Stimulated activated naive CD8-positive, alpha-beta T cell treated with anti-CD3 and anti-CD28 coated beads, Interleukin-15, Interleukin-2, amounts not matched to agents 100 U/mL and 50 U/mL, for 24 hours (primary cell): ENCODE measurements at regions not wholly inside any gene's neighbourhood (a gene's known extent, or its start where the extent isn't known, plus 50 kb on each side); places are given as distances from the start of the nearest gene placed in this dataset.
A peak's percentile ranks its signal among the peaks of the same experiment; 100 is the strongest.

Source experiments
- ATAC-seq: fragments of 150-1000 bp; cut with Tn5 transposase; one replicate; pipeline ENCODE4 v1.10.0; 2021
- DNase-seq: peaks from one replicate; pipeline ENCODE4 v3.0.0; 2021

DNA sequence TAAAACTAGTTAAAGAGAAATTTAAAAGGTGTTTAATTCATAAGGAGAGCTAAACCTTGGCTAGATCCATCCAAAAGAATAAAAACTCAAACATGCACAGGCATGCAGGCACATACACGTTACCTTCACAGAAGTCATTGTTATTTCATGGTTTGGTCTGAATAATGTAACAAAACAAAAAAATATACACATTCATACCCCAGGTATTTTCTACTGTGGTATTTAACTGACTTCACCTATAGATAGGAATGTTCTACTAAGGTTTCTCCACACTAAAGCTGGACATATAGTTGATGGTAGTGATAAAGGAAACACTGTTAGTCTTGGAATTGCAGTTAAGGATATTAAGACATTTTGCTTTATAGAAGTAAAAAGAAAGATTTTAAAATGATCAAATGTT, 283.6 kb upstream of the PCDH10 start:
- DNase-seq, result no peak
- ATAC-seq, result no peak

DNA sequence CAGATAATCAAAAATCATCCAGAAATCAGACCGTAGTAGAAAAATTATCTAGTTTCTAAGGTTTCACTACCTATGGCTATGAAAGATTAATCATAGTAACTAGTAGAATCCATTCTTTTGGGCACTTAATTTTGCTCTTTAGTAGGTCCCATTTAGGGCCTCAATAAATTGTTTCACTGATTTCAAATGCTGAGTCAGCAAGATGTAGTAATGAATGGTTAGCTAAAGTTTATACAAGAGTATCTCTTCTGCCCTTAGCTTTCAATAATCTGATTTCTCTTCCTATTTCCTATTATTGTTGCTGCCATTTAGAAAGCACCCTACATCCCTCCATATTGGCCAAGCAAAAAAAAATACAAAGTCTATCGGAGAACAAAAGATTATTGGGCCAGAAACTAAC, 283.2 kb upstream of the PCDH10 start:
- DNase-seq, result no peak
- ATAC-seq, result no peak

DNA sequence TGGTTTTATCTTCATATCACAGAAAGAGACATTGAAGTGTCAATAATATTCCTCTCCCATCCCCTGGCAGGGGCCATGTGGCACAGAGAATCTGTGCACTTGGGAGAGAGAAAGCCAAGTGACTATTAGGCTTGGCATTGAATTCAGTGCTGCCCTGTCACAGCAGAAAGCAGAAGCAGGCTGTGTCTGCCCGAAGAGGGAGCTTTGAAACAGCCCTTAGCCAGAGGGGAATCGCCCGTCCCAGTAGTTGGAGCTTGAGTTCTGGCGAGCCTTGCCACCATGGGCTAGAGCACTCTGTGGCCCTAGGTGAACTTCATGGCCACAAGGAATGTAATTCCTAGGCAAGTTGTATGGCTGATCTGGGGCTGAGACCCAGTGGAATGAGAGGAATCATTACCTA, 282.5 kb upstream of the PCDH10 start:
- ATAC-seq, result no peak
- no peak for DNase-seq

DNA sequence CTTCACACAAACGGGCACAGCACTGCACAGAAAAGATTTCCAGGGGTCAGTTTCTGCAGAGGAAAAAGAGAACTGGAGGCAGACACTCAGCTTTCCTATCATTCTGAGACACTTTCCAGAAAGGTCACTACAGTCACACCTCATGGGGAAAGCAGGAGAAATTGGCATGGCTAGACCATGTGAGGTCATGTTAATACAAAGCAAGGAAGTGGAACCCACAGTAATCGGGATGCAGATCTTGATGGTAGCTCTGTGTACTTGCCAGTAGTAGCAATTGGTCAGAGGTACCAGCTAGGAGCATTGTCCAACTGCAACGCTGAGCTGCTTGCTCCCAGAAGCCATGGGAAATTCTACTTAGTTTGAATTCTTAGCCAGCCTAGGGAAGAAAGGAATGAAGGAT, 255.3 kb upstream of the PCDH10 start:
- DNase-seq, result no peak
- no peak for ATAC-seq

DNA sequence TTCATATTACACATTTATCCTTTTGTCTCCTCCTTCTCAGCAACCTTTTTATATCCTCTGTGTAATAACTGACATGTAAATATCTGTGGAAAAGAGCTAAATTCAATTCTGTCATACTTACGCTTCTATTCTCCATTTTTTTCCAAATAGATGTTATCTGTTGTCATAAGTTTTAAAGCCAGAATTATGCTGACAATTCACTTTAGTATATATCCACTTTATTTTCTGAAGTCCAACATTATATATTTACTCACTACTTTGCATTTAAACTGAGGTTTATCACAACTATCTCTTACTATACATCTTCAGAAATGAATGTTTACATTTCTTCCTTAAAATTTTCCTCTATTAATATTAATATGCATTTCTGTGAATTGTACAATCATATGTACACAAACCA, 247.9 kb upstream of the PCDH10 start:
- no peak for ATAC-seq
- DNase-seq, result no peak

DNA sequence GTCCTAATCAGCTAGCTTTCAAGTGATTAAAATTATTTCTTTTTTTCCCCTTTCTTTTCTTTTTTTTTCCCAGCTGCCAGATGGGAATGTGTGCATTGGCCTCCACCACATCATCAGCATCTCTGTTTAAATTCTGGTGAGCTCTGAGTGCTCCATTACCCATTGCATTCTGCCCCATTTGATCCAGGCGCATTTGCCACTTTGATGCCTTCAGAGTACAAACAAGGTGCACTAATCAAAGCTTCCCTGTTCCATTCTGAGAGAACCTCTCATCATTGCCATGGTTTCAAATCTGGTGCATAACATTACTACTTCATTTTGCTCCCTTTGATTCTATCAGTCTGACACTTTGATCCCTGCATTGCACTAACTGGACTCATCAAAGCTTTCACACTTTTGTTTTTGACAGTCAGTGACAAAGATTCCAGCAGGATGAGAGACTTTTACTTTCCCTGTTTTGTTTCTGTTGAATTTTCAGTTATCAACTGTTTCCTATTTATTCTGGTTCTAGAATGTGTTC, 238.8 kb upstream of the PCDH10 start:
- ATAC-seq, result no peak
- no peak for DNase-seq

DNA sequence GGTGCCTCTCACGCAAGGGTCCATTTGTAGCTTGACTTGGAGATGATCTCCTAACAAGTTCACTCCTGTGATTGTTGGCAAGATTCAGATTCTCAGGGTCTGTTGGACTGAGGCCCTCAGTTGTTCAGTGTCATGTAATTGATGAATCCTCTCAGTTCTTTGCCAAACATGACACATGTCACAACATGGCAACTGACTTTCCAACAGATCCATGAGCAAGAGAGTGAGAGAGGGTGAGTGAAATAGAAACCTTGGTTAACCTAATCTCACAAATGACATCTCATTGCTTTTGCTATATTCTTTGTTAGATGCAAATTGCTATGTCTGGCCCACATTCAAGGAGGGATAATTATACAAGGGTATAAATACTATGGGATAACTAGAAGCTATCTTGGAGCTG, 231.0 kb upstream of the PCDH10 start:
- DNase-seq (no peak), ATAC-seq (no peak)

DNA sequence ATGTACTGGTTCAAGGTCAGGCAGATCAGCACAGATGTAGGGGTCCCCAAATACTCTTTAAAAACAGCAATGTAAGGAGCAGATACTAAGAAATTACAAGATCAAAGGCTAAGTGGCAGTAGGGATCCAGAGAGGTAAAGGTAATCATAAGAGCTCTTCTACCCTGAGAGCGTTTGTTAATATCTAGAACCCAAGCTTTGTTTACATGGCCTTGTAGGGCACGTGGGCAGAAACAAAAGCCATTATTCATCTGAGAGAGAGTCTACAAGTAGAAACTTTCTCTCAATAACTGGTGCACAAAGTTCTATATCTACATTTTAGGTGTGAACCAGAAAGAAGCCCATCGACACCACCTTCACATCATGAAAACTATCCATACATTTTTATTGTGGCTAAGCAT, 225.6 kb upstream of the PCDH10 start:
- ATAC-seq (no peak), DNase-seq (no peak)

DNA sequence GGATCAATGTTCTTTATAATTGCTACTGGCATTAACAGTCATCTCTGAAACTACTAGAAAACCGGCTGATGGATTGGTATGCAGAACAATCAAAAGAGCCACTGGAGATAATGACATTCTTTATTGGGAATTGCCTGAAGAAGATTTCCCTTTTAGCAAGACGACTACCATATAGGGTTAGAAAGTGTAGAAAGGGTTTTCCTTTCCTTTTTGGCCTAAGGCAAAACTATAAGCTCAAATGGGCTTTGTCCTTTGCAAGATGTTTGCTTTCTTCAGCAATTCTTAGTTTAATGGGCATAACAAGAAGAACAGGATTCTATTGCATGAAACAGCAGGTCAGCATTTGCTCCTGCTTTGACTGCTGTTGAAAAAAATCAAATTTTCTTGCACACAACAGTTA, 214.2 kb upstream of the PCDH10 start:
- DNase-seq, result no peak
- no peak for ATAC-seq

DNA sequence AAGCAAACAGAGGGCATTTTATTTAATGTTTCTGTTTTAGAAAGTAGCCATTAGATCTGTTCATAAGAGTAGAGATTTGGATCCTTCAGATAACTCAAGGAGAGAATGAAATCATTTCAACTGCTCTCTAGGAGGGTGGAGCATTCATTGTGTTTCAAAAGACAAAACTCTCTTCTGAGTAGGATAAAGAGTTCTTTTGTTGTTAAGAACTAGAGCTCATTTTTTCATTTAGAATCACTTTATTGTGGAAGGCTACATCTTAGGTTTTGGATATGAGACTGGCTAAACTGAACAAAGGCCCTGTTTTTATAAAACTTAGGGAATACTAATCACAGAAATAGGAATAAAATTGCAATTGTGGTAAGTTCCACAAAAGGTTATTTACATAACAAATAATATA, 193.9 kb upstream of the PCDH10 start:
- DNase-seq, result no peak
- no peak for ATAC-seq

DNA sequence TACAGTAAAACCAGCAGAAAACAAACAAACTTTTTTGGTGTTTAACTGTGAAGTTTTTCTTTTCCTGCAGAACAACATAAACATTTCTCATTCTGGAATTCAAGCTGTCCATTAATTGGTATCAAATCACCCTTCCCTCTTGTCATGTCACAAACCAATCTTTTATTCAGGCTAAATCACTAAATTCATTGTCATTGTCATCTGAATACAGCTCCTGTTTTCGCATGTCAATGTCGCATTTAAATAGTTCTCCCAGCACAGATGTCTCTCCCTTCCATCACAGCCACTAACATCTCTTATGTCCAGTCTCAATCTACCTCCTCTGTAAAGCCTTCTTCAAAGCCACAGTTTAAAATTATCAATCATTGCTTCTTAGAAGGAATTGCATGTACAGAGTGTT, 192.1 kb upstream of the PCDH10 start:
- ATAC-seq, result no peak
- DNase-seq, result no peak

DNA sequence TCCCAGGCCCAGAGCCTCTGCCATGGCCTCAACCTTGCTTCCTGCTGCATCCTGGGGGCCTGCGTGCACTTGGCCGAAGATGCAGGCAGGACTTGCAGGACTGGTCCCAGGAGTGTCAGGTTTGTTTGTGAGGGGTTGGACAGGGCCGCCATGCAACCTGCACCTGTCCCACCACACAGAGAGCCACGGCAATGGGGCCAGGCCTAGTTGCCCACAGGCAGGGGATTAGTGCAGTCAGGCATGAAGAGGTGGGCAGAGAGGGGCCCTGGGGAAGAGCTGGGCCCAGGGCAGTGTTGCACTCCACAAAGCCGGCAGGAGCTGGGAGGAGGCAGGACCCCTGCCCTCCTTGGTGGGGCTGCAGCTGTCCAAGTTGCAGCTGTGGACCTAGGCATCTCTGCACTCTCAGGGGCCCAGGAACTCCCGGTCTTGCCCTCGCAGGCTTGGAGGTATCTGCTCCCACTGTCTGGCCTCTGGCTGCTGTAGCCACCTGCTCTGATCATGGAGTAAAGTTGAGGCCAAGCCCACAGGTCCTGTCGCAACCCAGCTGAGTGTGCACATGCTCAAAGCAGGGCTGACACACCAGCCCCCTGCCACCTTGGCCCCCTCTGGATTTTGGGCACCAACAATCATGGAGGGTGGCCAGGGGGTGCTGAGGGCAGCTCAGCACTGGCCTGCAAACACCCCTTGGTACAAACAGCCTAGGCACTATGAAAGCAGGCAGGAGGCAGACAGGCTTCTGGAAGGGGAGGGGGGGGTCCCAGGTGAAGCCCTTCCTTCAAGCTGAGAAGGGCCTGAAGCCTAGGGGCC, 190.4 kb upstream of the PCDH10 start:
- ATAC-seq, result peak; percentile 43
- no peak for DNase-seq

DNA sequence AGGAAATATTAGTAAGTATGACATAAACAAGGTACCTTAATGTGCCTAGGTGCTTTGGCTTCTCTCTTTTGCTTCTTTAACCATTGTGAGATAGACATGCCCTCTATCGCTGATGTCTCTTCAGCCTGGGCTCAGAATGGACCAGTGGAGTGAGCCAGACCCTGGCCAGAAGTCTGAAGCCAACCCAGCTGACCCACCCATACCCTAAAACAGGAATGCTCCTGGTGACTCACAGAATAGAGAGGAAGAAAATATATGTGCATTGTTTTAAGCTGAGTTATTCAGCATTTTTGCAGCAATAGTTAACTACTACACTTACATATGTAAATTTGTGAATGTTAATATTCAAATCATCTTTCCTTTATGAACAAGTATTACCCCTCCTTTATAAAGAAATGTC, 167.5 kb upstream of the PCDH10 start:
- DNase-seq, result no peak
- ATAC-seq, result no peak

DNA sequence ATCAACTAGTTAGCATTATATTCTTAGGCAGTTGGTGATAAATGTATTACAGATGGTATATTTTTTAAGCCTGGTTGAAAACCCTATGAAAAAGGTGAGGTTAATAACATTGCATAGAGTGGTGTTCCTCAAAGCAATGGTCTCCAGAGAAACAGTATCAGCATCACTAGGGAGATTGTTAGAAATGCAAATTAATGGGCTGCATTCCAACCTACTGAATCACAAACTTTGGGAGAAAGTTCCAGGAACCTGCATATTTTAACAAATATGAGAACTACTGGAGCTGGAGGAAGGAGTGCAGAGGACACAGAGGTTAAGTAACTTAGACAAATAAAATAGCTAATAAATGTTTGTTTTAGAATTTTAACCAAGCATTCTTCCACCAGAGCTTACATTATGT, 166.9 kb upstream of the PCDH10 start:
- DNase-seq, result no peak
- ATAC-seq, result no peak

DNA sequence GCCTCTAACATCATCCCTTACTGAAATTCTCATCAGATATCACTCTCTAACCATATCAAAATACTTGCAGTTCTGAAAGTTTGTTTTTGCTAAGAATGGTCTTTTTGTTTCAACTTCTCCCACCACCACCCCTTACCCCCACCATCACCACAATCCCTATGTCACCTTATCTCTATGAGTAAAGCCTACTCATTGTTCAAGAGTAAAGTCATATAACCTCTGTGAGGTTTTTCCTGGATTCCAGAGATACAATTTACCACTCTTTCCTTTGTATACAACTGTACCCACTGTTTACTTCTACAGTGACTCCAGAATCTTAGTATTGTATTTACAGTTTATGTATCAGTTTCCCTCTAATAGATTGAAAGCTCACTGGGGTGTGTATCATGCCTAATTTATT, 158.0 kb upstream of the PCDH10 start:
- ATAC-seq (no peak), DNase-seq (no peak)

DNA sequence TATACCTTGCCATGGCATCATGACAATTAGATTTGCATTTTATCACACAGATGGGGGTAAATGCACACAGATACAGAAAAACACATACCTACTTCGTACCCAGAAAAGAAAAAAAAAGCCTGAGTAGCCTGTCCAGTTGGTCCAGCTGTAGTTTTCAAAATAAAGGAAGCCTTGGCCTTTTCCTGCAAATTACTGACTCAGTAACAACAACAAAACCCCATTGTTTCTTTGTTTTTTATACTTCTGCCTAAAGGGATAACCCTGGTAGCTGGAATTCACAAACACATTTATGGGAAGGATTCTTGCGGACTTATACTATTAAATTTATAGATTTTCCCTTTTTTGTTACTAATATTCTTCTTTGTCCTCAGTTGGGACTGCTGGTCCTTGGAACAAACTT, 156.4 kb upstream of the PCDH10 start:
- DNase-seq (no peak), ATAC-seq (no peak)

DNA sequence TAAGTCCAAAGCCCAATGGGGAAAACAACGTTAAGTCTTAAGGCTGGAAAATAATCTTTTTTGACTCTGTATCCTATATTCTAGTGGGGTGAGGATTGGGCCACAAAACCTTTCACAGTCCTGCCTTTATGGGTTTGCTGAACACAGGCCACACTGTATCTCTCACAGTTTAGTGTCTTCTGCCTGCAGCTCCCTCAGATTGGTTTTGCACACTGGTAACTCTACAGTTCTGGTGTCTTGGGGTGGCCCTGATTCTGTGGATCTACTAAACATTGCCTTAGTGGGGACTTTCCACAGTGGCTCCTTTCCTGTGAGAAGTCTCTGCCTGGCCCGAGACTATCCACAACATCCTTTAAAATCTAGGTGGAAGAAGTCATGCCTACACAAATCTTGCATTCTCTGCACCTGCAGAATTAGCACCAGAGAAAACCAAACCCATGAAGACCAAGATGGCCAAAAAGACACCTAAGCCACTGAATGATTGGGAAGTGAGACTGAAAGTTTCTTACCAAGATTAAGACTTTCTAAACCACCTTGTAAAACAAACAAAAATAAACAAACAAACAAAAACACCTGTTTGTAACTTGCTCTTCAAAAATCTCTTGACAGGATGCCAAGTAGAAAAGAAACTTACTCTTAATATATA, 150.4 kb upstream of the PCDH10 start:
- no peak for ATAC-seq
- DNase-seq, result no peak

DNA sequence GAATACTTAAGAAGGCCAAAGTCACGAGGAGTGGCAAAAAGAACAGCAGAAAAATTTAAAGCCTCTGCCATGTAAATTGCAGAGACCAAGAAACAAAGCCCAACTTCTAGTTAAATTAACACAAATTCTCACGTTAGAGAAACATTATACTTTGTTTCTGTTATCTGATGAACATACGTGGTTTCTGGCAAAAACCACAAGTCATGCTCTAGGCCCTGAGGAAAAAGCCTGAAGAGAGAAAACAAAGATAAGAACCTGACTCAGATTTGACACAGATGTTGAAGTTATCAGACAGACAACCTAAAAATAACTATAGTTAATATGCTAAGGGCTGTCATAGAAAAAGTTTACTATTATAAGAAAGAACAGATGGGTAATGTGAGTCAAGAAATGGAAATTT, 149.1 kb upstream of the PCDH10 start:
- no peak for ATAC-seq

DNA sequence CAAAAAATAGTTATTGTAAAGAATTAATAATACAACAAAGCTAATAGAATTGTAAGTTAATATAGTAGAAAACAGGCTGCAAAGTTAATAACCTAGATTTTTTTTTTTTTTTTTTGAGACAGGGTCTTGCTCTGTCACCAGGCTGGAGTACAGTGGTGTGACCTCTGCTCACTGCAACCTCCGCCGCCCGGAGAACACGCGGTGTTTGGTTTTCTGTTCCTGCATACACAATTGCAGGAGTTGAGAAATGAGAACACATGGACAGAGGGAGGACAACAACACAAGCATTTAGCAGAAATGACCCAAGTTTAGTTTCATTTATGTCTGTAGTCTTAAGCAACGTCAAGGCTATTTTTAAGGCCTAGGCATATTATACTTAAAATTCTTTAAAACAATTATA, 145.9 kb upstream of the PCDH10 start:
- DNase-seq (no peak), ATAC-seq (no peak)

More for the DNA sequence above, 149.1 kb upstream of the PCDH10 start:
- DNase-seq, result no peak

DNA sequence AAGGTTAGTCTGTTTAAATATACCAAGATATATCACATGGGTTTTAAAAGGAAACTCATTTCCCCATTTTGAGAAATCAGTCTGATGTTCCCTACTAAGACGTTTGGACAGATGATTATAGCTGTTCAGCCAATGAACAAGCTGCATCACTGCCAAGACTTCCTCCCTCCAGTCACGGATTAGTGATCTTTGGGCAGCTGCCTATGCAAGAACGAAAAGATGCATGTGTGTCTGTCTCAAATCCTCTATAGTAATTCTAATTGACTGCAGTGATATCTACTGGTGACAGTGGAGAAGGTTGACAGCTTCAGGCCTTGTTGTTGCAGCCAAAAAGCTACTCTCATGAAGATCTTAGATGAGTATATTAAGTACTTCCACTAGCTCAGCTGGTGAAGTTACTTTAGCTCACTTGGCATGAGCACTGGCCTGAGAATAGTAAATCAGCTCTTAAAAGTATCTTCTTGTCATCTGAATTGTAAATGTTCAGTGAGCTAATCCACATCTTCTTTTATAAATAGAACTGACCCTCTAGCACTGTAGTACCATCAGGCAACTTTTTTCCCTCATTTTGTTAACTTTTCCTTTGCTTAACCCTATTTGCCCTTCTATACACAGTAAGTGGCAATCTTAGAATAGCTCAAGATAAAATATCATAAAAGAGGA, 134.5 kb upstream of the PCDH10 start:
- DNase-seq (no peak), ATAC-seq (no peak)

DNA sequence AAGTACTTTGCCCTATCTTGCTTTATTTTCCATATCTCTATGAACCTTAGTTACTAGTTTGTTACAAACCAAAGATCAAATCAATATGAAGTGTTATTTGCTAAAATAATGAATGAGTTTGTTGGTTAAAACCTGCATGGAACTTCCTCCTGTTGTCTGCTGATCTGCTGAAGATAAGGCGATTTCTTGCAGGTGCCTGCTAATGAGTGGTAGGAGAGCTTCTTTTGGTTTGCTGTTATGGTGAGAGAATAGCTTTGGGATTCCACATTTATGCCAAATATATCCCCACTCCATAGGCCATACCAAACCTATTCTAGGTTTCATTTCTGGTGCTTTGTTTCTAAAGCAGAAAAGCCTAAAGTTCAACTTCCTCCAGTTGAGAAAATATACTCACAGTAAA, 103.8 kb upstream of the PCDH10 start:
- DNase-seq, result no peak
- ATAC-seq, result no peak

DNA sequence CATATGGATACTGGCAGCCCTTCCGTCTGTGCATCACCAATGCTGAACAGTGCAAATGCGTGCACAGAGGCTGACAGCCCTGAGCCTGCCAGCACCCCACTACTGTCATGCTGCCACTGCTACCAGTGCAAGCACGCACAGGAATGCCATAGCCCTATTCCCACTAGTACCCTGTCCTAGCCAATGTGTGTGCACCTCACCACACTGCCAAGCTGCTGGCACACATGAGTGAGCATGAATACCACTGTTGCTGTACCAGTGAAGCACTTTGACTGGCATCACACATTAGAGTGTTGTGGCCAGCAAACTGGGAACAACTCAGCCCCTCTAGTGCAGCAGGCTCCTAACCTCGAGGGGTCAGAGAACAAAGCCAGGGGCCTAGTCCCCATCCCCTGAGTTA, 102.9 kb upstream of the PCDH10 start:
- no peak for DNase-seq
- ATAC-seq, result no peak

DNA sequence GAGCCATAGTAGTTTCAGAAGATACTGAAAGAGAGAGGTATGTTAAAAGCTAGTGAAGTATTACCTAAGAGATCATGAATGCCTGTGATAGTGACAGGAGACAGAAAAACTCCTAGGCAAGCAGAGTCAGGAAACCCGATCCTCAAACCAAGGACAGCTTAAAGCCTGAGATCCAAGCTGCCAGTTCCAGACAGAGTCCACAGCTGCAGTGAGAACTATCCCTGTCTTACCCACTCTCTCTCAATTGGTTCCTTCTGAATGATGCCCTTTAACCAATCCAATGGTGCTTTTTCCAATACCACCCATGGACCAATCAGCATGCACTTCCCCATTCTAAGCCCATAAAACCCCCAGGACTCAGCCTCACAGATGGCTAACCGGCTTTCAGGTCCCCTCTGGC, 90.4 kb upstream of the PCDH10 start:
- ATAC-seq, result no peak
- DNase-seq, result no peak
